GM21619 (cell line): ENCODE measurements at regions not wholly inside any gene's neighbourhood (a gene's known extent, or its start where the extent isn't known, plus 50 kb on each side); places are given as distances from the start of the nearest gene placed in this dataset.
"Not testable (repeated sequence)": the region's sequence is repeated elsewhere in the genome, so short reads cannot be mapped to it uniquely, and the experiment has no call there.

Experiments used
- ATAC-seq: cut with Tn5 transposase; IDR thresholded peaks from one replicate; pipeline ENCODE4 v1.9.1; 2021; ENCODE audit not compliant: unreplicated experiment

GRCh38 chr12:127450826-127451225 lies 816.1 kb upstream of the TMEM132C start:
- ATAC-seq = no peak

- no peak for ATAC-seq
Observed at GRCh38 chr12:127455347-127456265, 811.4 kb upstream of the TMEM132C start.

GRCh38 chr12:127457726-127458125 lies 809.2 kb upstream of the TMEM132C start:
- ATAC-seq = no peak

GRCh38 chr12:127459166-127459565 lies 807.8 kb upstream of the TMEM132C start:
- no peak for ATAC-seq

- ATAC-seq = no peak
Observed at GRCh38 chr12:127459687-127460086, 807.3 kb upstream of the TMEM132C start.

GRCh38 chr12:127463237-127463636 lies 803.7 kb upstream of the TMEM132C start:
- ATAC-seq = no peak

GRCh38 chr12:127469331-127469730 lies 797.6 kb upstream of the TMEM132C start:
- ATAC-seq = no peak

- ATAC-seq = no peak
Observed at GRCh38 chr12:127473766-127474165, 793.2 kb upstream of the TMEM132C start.

GRCh38 chr12:127479256-127479655 lies 787.7 kb upstream of the TMEM132C start:
- no peak for ATAC-seq

- no peak for ATAC-seq
Observed at GRCh38 chr12:127480775-127481314, 786.1 kb upstream of the TMEM132C start.

GRCh38 chr12:127482950-127483349 lies 784.0 kb upstream of the TMEM132C start:
- no peak for ATAC-seq

GRCh38 chr12:127485528-127485927 lies 781.4 kb upstream of the TMEM132C start:
- ATAC-seq = no peak

- ATAC-seq = no peak
Observed at GRCh38 chr12:127487031-127487430, 779.9 kb upstream of the TMEM132C start.

- no peak for ATAC-seq
Observed at GRCh38 chr12:127489061-127489460, 777.9 kb upstream of the TMEM132C start.

- no peak for ATAC-seq
Observed at GRCh38 chr12:127494961-127495915, 771.7 kb upstream of the TMEM132C start.

- no peak for ATAC-seq
Observed at GRCh38 chr12:127496255-127496654, 770.7 kb upstream of the TMEM132C start.

GRCh38 chr12:127500512-127501035 lies 766.4 kb upstream of the TMEM132C start:
- no peak for ATAC-seq

- ATAC-seq = no peak
Observed at GRCh38 chr12:127501916-127502315, 765.1 kb upstream of the TMEM132C start.

- no peak for ATAC-seq
Observed at GRCh38 chr12:127503246-127503645, 763.7 kb upstream of the TMEM132C start.

- ATAC-seq = not testable (repeated sequence)
Observed at GRCh38 chr12:127503996-127504395, 763.0 kb upstream of the TMEM132C start.

GRCh38 chr12:127504874-127505273 lies 762.1 kb upstream of the TMEM132C start:
- no peak for ATAC-seq
